A673 (cell line): ENCODE measurements at regions not wholly inside any gene's neighbourhood (a gene's known extent, or its start where the extent isn't known, plus 50 kb on each side); places are given as distances from the start of the nearest gene placed in this dataset.

Experiments
- EZH2 ChIP-seq: fragments of 200-600 bp; sonication (generic); IDR thresholded peaks from 2 replicates; pipeline ENCODE4 v1.6.1; 2017; ENCODE audit warnings: borderline replicate concordance, low read depth, mild to moderate bottlenecking, mixed read lengths, antibody characterized with exemption, low read length; ENCODE audit not compliant: poor library complexity, severe bottlenecking
- TF ChIP-seq, protein P1 (sequence below): fragments of 300-800, 200-600 bp; sonication (generic); conservative IDR thresholded peaks from 2 replicates; pipeline ENCODE4 v1.5.1; 2017; ENCODE audit warnings: low read depth, mild to moderate bottlenecking, antibody characterized with exemption, low read length, moderate library complexity, mixed read lengths

- TF ChIP-seq, protein P1, sequence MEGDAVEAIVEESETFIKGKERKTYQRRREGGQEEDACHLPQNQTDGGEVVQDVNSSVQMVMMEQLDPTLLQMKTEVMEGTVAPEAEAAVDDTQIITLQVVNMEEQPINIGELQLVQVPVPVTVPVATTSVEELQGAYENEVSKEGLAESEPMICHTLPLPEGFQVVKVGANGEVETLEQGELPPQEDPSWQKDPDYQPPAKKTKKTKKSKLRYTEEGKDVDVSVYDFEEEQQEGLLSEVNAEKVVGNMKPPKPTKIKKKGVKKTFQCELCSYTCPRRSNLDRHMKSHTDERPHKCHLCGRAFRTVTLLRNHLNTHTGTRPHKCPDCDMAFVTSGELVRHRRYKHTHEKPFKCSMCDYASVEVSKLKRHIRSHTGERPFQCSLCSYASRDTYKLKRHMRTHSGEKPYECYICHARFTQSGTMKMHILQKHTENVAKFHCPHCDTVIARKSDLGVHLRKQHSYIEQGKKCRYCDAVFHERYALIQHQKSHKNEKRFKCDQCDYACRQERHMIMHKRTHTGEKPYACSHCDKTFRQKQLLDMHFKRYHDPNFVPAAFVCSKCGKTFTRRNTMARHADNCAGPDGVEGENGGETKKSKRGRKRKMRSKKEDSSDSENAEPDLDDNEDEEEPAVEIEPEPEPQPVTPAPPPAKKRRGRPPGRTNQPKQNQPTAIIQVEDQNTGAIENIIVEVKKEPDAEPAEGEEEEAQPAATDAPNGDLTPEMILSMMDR: no peak
- TF ChIP-seq EZH2: no peak
Measured at GRCh38 chr6:21461844-21462518, 131.6 kb upstream of the SOX4 start.
